DND-41 (cell line): ENCODE measurements at regions not wholly inside any gene's neighbourhood (a gene's known extent, or its start where the extent isn't known, plus 50 kb on each side); places are given as distances from the start of the nearest gene placed in this dataset.

ENCODE experiments used
- ATAC-seq: fragments of 200-7000 bp; cut with Tn5 transposase; 3 replicates; pipeline ENCODE4 v1.9.1; 2021; ENCODE audit warnings: low read depth; ENCODE audit not compliant: insufficient read depth
- DNase-seq: peaks from one replicate; pipeline ENCODE4 v3.0.0-alpha.2; 2020
- H2AFZ ChIP-seq: 2 replicates; pipeline ENCODE4 v1.6.0; 2012; ENCODE audit warnings: low read depth, low read length
- H3K27ac ChIP-seq: 2 replicates; pipeline ENCODE4 v1.5.1; 2012; ENCODE audit warnings: low read length, inconsistent platforms
- H3K27me3 ChIP-seq: fragments of 200-600 bp; sonication (generic); 2 replicates; pipeline ENCODE4 v1.6.0; 2012; ENCODE audit warnings: low read length, mild to moderate bottlenecking, inconsistent platforms; ENCODE audit not compliant: insufficient read depth, poor library complexity
- H3K36me3 ChIP-seq: 2 replicates; pipeline ENCODE4 v1.5.1; 2012; ENCODE audit warnings: low read length, inconsistent platforms; ENCODE audit not compliant: insufficient read depth
- H3K4me1 ChIP-seq: 2 replicates; pipeline ENCODE4 v1.5.1; 2012; ENCODE audit warnings: mild to moderate bottlenecking, low read length; ENCODE audit not compliant: insufficient read depth
- H3K4me2 ChIP-seq: 2 replicates; pipeline ENCODE4 v1.6.0; 2012; ENCODE audit warnings: mild to moderate bottlenecking, moderate library complexity, low read length, inconsistent platforms; ENCODE audit not compliant: insufficient read depth
- H3K4me3 ChIP-seq, 2 experiments: fragments of 200-600 bp in 1 of 2; shearing (Covaris generic) in 1 of 2; 2 replicates each; pipeline ENCODE4 v1.5.1; 2012 to 2016; ENCODE audit warnings: inconsistent platforms in 2 of 2, low read length in 2 of 2, mild to moderate bottlenecking in 2 of 2, low read depth in 1 of 2, moderate library complexity in 1 of 2
- H3K79me2 ChIP-seq: 2 replicates; pipeline ENCODE4 v1.6.0; 2012; ENCODE audit warnings: low read length, inconsistent platforms; ENCODE audit not compliant: insufficient read depth
- H3K9ac ChIP-seq: 2 replicates; pipeline ENCODE4 v1.6.0; 2012; ENCODE audit warnings: low read depth, mild to moderate bottlenecking, inconsistent platforms, low read length, moderate library complexity
- H3K9me3 ChIP-seq: 2 replicates; pipeline ENCODE4 v1.5.1; 2012; ENCODE audit warnings: low read length, moderate library complexity, mild to moderate bottlenecking, inconsistent platforms; ENCODE audit not compliant: insufficient read depth, severe bottlenecking
- H4K20me1 ChIP-seq: 2 replicates; pipeline ENCODE4 v1.6.0; 2012; ENCODE audit warnings: low read length; ENCODE audit not compliant: insufficient read depth
- EZH2 ChIP-seq: IDR thresholded peaks from 3 replicates; pipeline ENCODE4 v1.6.1; 2012; ENCODE audit warnings: borderline replicate concordance, low read depth, mild to moderate bottlenecking, moderate library complexity, low read length, inconsistent platforms; ENCODE audit not compliant: severe bottlenecking
- TF ChIP-seq, protein P1 (sequence below): IDR thresholded peaks from 2 replicates; pipeline ENCODE4 v1.5.1; 2012; ENCODE audit warnings: borderline replicate concordance, low read length, moderate library complexity, mild to moderate bottlenecking; ENCODE audit not compliant: poor library complexity, severe bottlenecking; ENCODE audit errors: extremely low read depth

DNA sequence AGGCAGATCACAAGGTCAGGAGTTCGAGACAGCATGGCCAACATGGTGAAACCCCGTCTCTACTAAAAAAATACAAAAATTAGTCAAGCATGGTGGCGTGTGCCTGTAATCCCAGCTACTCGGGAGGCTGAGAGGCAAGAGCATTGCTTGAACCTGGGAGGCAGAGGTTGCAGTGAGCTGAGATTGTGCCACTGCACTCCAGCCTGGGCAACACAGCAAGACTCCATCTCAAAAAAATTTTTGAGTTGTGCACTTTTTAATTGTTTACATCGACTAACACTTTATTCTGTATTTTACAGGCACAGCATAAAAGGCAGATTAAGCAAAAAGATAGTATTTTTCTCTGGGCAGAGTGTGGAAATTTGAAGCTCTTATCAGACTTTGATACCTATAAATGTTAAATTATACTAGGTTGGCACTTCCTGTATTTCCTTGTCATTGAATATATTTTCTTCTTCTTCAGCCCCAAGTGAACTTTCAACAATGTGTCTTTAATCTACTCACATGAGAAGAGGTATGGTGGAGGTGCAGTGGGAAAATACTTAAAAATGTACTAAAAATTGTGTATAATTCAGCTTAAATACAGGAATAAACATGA, 180.6 kb upstream of the ELL2 start:
- Histone ChIP-seq H3K36me3 (no peaks in the 10 kb centered on the region), H3K9me3 (no peaks in the 10 kb centered on the region), H3K9ac (no peak overlapping the region), H3K4me2 (no peak overlapping the region), H3K27ac (no peak overlapping the region), H3K27me3 (no peaks in the 10 kb centered on the region), H3K4me1 (no peaks in the 10 kb centered on the region), H3K79me2 (no peaks in the 10 kb centered on the region), H3K4me3 (no peak overlapping the region), H4K20me1 (no peaks in the 10 kb centered on the region), H2AFZ (no peak overlapping the region)
- no peak for ATAC-seq
- DNase-seq: no peak
- TF ChIP-seq, protein P1, sequence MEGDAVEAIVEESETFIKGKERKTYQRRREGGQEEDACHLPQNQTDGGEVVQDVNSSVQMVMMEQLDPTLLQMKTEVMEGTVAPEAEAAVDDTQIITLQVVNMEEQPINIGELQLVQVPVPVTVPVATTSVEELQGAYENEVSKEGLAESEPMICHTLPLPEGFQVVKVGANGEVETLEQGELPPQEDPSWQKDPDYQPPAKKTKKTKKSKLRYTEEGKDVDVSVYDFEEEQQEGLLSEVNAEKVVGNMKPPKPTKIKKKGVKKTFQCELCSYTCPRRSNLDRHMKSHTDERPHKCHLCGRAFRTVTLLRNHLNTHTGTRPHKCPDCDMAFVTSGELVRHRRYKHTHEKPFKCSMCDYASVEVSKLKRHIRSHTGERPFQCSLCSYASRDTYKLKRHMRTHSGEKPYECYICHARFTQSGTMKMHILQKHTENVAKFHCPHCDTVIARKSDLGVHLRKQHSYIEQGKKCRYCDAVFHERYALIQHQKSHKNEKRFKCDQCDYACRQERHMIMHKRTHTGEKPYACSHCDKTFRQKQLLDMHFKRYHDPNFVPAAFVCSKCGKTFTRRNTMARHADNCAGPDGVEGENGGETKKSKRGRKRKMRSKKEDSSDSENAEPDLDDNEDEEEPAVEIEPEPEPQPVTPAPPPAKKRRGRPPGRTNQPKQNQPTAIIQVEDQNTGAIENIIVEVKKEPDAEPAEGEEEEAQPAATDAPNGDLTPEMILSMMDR: no peak
- TF ChIP-seq EZH2: no peak

DNA sequence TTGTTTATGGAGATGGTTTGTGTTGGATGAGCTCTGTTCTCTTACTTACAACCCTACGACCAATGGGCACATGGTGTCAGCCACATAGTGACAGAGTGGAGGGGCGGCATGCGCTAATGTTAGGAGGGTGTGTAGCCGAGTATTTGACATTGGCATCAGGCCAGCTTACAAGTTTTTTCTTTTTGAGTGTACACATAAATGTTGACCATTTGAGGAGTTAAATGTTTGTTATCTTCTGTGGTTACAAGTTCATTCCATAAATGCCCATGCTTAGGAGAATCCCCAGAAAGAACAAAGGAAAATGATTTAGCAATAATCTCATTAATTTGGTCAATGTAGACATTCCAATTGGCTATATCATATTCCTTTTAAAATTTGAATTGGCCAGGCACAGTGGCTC, 180.1 kb upstream of the ELL2 start:
- H3K4me2 ChIP-seq: no peak overlapping the region

DNA sequence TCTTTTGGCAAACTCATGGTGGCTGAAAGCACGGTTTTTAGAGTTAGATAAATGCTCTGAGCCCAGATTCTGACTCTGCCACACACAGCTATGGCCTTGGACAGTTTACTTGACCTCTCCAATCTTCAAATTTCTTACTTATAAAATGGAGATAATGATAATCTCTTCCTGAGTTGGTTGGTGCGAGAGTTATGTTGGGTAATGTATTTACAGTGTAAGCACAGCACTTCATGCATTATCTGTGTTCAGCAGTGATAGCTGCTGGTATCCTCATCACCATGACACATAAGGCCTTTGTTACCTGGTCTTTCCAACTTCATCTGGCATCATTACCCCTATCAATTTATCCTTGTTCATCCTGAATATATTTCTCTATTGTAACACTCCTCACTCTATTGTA, 178.8 kb upstream of the ELL2 start:
- Histone ChIP-seq H3K4me1 (no peaks in the 10 kb centered on the region), H3K79me2 (no peaks in the 10 kb centered on the region), H3K36me3 (no peaks in the 10 kb centered on the region), H2AFZ (no peak overlapping the region), H4K20me1 (no peaks in the 10 kb centered on the region), H3K27ac (no peak overlapping the region), H3K27me3 (no peaks in the 10 kb centered on the region), H3K4me3 (no peak overlapping the region), H3K4me2 (no peak overlapping the region), H3K9ac (no peak overlapping the region), H3K9me3 (no peaks in the 10 kb centered on the region)
- no peak for DNase-seq
- no peak for ATAC-seq
- TF ChIP-seq, protein P1: no peak
- TF ChIP-seq EZH2: no peak

More for the DNA sequence above, 180.1 kb upstream of the ELL2 start:
- Histone ChIP-seq H3K9ac (no peak overlapping the region), H3K36me3 (no peaks in the 10 kb centered on the region), H2AFZ (no peak overlapping the region), H3K9me3 (no peaks in the 10 kb centered on the region), H3K27me3 (no peaks in the 10 kb centered on the region), H3K27ac (no peak overlapping the region), H4K20me1 (no peaks in the 10 kb centered on the region), H3K79me2 (no peaks in the 10 kb centered on the region), H3K4me3 (no peak overlapping the region), H3K4me1 (no peaks in the 10 kb centered on the region)
- no peak for ATAC-seq
- TF ChIP-seq EZH2: no peak
- TF ChIP-seq, protein P1: no peak
- no peak for DNase-seq
